ENCODE measurements at regions not wholly inside any gene's neighbourhood (a gene's known extent, or its start where the extent isn't known, plus 50 kb on each side); places are given as distances from the start of the nearest gene placed in this dataset.

DNA sequence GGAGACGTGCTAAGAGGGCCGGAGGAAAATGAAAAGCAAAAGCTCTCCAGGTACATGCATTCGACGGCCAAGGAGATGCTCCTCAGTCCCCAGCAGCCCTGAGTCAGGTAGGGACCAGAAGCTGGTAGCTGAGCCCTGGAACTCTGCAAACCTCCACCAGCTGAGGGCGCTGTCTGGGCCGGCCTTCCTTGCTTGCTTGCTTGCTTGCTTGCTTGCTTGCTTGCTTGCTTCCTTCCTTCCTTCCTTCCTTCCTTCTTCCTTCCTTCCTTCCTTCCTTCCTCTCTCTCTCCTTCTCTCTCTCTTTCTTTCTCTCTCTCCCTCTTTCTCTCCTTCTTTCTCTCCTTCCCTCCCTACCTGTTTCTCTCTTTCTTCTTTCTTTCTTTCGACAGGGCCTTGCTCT is 94.6 kb upstream of the RASGRF1 start:
- ATAC-seq = peak; percentile 68
- TF ChIP-seq ZFP3 (CRISPR knock-in tag; IDR thresholded peaks at IDR 0.05) = no peak
- no peak for TF ChIP-seq TSHZ2 (CRISPR knock-in tag; IDR thresholded peaks at IDR 0.05)
- TF ChIP-seq ESRRG (CRISPR knock-in tag; IDR thresholded peaks at IDR 0.05) = no peak
- TF ChIP-seq ZFP30 (CRISPR knock-in tag; IDR thresholded peaks at IDR 0.05) = no peak
- TF ChIP-seq, protein P1, sequence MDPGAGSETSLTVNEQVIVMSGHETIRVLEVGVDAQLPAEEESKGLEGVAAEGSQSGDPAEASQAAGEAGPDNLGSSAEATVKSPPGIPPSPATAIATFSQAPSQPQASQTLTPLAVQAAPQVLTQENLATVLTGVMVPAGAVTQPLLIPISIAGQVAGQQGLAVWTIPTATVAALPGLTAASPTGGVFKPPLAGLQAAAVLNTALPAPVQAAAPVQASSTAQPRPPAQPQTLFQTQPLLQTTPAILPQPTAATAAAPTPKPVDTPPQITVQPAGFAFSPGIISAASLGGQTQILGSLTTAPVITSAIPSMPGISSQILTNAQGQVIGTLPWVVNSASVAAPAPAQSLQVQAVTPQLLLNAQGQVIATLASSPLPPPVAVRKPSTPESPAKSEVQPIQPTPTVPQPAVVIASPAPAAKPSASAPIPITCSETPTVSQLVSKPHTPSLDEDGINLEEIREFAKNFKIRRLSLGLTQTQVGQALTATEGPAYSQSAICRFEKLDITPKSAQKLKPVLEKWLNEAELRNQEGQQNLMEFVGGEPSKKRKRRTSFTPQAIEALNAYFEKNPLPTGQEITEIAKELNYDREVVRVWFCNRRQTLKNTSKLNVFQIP (CRISPR knock-in tag; IDR thresholded peaks at IDR 0.05; ENCODE audit: borderline replicate concordance, low read depth) = no peak
- no peak for TF ChIP-seq ARNTL (CRISPR knock-in tag; IDR thresholded peaks at IDR 0.05; ENCODE audit: borderline replicate concordance, low read depth)

GRCh38 chr15:79184465-79184892 is 93.9 kb upstream of the RASGRF1 start:
- peak; percentile 91 for ATAC-seq
- TF ChIP-seq ZFP30 (CRISPR knock-in tag; IDR thresholded peaks at IDR 0.05) (no peak), PPARA (CRISPR knock-in tag; IDR thresholded peaks at IDR 0.05; ENCODE audit: borderline replicate concordance) (no peak), ZNF70 (CRISPR knock-in tag; IDR thresholded peaks at IDR 0.05) (no peak), ZFP3 (CRISPR knock-in tag; IDR thresholded peaks at IDR 0.05) (no peak), CREB5 (CRISPR knock-in tag; IDR thresholded peaks at IDR 0.05; ENCODE audit: low read depth) (no peak), ISL1 (CRISPR knock-in tag; IDR thresholded peaks at IDR 0.05) (no peak), ZNF8 (CRISPR knock-in tag; IDR thresholded peaks at IDR 0.05) (no peak), SNAI2 (CRISPR knock-in tag; IDR thresholded peaks at IDR 0.05) (no peak), CSRNP3 (CRISPR knock-in tag; IDR thresholded peaks at IDR 0.05) (no peak), TSHZ2 (CRISPR knock-in tag; IDR thresholded peaks at IDR 0.05) (no peak), OSR1 (CRISPR knock-in tag; IDR thresholded peaks at IDR 0.05) (no peak), CSDC2 (CRISPR knock-in tag; IDR thresholded peaks at IDR 0.05) (no peak), ARNTL (CRISPR knock-in tag; IDR thresholded peaks at IDR 0.05; ENCODE audit: borderline replicate concordance, low read depth) (no peak), TOX (CRISPR knock-in tag; IDR thresholded peaks at IDR 0.05; ENCODE audit: borderline replicate concordance) (no peak), RARB (CRISPR knock-in tag; IDR thresholded peaks at IDR 0.05) (no peak), ESRRG (CRISPR knock-in tag; IDR thresholded peaks at IDR 0.05) (no peak)
- TF ChIP-seq, protein P1 (CRISPR knock-in tag; IDR thresholded peaks at IDR 0.05; ENCODE audit: borderline replicate concordance, low read depth) = no peak
- TF ChIP-seq, protein P2, sequence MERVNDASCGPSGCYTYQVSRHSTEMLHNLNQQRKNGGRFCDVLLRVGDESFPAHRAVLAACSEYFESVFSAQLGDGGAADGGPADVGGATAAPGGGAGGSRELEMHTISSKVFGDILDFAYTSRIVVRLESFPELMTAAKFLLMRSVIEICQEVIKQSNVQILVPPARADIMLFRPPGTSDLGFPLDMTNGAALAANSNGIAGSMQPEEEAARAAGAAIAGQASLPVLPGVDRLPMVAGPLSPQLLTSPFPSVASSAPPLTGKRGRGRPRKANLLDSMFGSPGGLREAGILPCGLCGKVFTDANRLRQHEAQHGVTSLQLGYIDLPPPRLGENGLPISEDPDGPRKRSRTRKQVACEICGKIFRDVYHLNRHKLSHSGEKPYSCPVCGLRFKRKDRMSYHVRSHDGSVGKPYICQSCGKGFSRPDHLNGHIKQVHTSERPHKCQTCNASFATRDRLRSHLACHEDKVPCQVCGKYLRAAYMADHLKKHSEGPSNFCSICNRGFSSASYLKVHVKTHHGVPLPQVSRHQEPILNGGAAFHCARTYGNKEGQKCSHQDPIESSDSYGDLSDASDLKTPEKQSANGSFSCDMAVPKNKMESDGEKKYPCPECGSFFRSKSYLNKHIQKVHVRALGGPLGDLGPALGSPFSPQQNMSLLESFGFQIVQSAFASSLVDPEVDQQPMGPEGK (CRISPR knock-in tag; IDR thresholded peaks at IDR 0.05; ENCODE audit: borderline replicate concordance) = no peak
